MM.1S (cell line): ENCODE measurements at regions not wholly inside any gene's neighbourhood (a gene's known extent, or its start where the extent isn't known, plus 50 kb on each side); places are given as distances from the start of the nearest gene placed in this dataset.

ENCODE experiments used
- DNase-seq: peaks from one replicate; pipeline ENCODE4 v3.0.0-alpha.2; 2015
- H2AFZ ChIP-seq: fragments of 300-600 bp; sonication (generic); 2 replicates; pipeline ENCODE4 v1.6.0; 2016; ENCODE audit warnings: antibody characterized with exemption, low read length
- H3F3A ChIP-seq: fragments of 300-600 bp; sonication (generic); 2 replicates; pipeline ENCODE4 v1.6.1; 2016; ENCODE audit warnings: mild to moderate bottlenecking, antibody characterized with exemption, low read length, moderate library complexity, mixed read lengths; ENCODE audit not compliant: insufficient read depth
- H3K27ac ChIP-seq: fragments of 300-600 bp; sonication (generic); 2 replicates; pipeline ENCODE4 v1.5.1; 2016; ENCODE audit warnings: mild to moderate bottlenecking, low read length
- H3K27me3 ChIP-seq: fragments of 300-600 bp; sonication (generic); replicated peaks from 2 replicates; pipeline ENCODE4 v1.6.0; 2016; ENCODE audit warnings: low read length; ENCODE audit not compliant: insufficient read depth
- H3K36me3 ChIP-seq: fragments of 300-600 bp; sonication (generic); replicated peaks from 2 replicates; pipeline ENCODE4 v1.6.1; 2016; ENCODE audit warnings: mild to moderate bottlenecking, low read length, mixed read lengths; ENCODE audit not compliant: insufficient read depth
- H3K4me1 ChIP-seq: fragments of 300-600 bp; sonication (generic); 2 replicates; pipeline ENCODE4 v1.6.1; 2016; ENCODE audit warnings: low read length, mixed read lengths
- H3K4me2 ChIP-seq: fragments of 300-600 bp; sonication (generic); 2 replicates; pipeline ENCODE4 v1.6.0; 2016; ENCODE audit warnings: low read depth, low read length
- H3K4me3 ChIP-seq: fragments of 300-600 bp; sonication (generic); 2 replicates; pipeline ENCODE4 v1.5.1; 2016; ENCODE audit warnings: low read length, mixed read lengths
- H3K79me2 ChIP-seq: fragments of 300-600 bp; sonication (generic); 2 replicates; pipeline ENCODE4 v1.6.1; 2016; ENCODE audit warnings: mixed run types, low read length, mixed read lengths
- H3K9ac ChIP-seq: fragments of 300-600 bp; sonication (generic); 2 replicates; pipeline ENCODE4 v1.6.1; 2016; ENCODE audit warnings: low read length, mixed read lengths
- H3K9me2 ChIP-seq: fragments of 300-600 bp; sonication (generic); replicated peaks from 2 replicates; pipeline ENCODE4 v1.6.1; 2016; ENCODE audit warnings: mild to moderate bottlenecking, low read length, mixed read lengths; ENCODE audit not compliant: insufficient read depth
- H3K9me3 ChIP-seq: fragments of 300-600 bp; sonication (generic); replicated peaks from 2 replicates; pipeline ENCODE4 v1.6.1; 2016; ENCODE audit warnings: mild to moderate bottlenecking, low read length, mixed read lengths; ENCODE audit not compliant: insufficient read depth
- H4K20me1 ChIP-seq: fragments of 300-600 bp; sonication (generic); 2 replicates; pipeline ENCODE4 v1.6.1; 2016; ENCODE audit warnings: mild to moderate bottlenecking, low read length, moderate library complexity, mixed read lengths; ENCODE audit not compliant: insufficient read depth
- EZH2 ChIP-seq: fragments of 300-600 bp; sonication (generic); optimal IDR thresholded peaks from 2 replicates; pipeline ENCODE3; 2017; ENCODE audit warnings: low read depth, mild to moderate bottlenecking, antibody characterized with exemption, low read length, mixed read lengths
- EZH2phosphoT487 ChIP-seq: fragments of 300-600 bp; sonication (generic); IDR thresholded peaks from 2 replicates; pipeline ENCODE4 v1.6.1; 2018; ENCODE audit warnings: antibody characterized with exemption, low read length
- TF ChIP-seq, protein P1 (sequence below): fragments of 300-600 bp; sonication (generic); IDR thresholded peaks from 2 replicates; pipeline ENCODE4 v1.5.1; 2016; ENCODE audit warnings: antibody characterized with exemption, low read length, mixed read lengths

GRCh38 chr7:46290374-46291049, 369.4 kb upstream of the IGFBP3 start:
- Histone ChIP-seq H3K36me3 (no peaks in the 10 kb centered on the region), H3K9me3 (no peaks in the 10 kb centered on the region), H3K9ac (no peak overlapping the region), H2AFZ (no peak overlapping the region), H3K79me2 (no peaks in the 10 kb centered on the region), H3K27me3 (no peaks in the 10 kb centered on the region), H3K27ac (no peak overlapping the region), H3K4me3 (no peak overlapping the region), H3K9me2 (no peaks in the 10 kb centered on the region), H3K4me2 (no peak overlapping the region), H3K4me1 (no peaks in the 10 kb centered on the region), H4K20me1 (no peaks in the 10 kb centered on the region), H3F3A (no peaks in the 10 kb centered on the region)
- no peak for DNase-seq
- TF ChIP-seq EZH2, result no peak
- TF ChIP-seq, protein P1, sequence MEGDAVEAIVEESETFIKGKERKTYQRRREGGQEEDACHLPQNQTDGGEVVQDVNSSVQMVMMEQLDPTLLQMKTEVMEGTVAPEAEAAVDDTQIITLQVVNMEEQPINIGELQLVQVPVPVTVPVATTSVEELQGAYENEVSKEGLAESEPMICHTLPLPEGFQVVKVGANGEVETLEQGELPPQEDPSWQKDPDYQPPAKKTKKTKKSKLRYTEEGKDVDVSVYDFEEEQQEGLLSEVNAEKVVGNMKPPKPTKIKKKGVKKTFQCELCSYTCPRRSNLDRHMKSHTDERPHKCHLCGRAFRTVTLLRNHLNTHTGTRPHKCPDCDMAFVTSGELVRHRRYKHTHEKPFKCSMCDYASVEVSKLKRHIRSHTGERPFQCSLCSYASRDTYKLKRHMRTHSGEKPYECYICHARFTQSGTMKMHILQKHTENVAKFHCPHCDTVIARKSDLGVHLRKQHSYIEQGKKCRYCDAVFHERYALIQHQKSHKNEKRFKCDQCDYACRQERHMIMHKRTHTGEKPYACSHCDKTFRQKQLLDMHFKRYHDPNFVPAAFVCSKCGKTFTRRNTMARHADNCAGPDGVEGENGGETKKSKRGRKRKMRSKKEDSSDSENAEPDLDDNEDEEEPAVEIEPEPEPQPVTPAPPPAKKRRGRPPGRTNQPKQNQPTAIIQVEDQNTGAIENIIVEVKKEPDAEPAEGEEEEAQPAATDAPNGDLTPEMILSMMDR, result no peak
- no peak for TF ChIP-seq EZH2phosphoT487

DNA sequence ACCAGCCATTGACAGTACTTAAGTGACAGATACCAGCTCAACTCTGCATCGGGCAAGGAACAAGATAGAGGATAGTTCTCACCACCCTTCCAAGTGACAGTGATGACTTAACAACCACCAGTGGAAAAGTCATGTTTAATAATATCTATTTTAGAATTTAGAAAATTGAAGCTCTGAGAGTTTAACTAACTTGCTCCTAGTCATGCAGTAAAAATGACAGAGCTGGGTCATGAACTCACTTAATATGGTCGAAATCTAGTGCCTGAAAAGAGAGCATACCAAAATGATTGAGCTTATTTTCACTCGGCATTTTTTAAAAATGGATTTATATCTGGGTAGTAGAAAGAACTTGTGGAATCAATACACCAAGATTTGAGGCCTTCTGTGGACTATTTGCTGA, 367.8 kb upstream of the IGFBP3 start:
- H3K9ac ChIP-seq, result no peak overlapping the region
- H3K27me3 ChIP-seq, result no peaks in the 10 kb centered on the region
- H3K4me2 ChIP-seq, result no peak overlapping the region
- no peaks in the 10 kb centered on the region for H3K79me2 ChIP-seq
- H3F3A ChIP-seq, result no peaks in the 10 kb centered on the region
- DNase-seq, result no peak
- H3K4me1 ChIP-seq, result no peaks in the 10 kb centered on the region
- H4K20me1 ChIP-seq, result no peaks in the 10 kb centered on the region
- no peaks in the 10 kb centered on the region for H3K9me3 ChIP-seq
- no peak overlapping the region for H3K27ac ChIP-seq
- TF ChIP-seq EZH2phosphoT487 (no peak), EZH2 (no peak)
- TF ChIP-seq, protein P1, result no peak
- H3K4me3 ChIP-seq, result no peak overlapping the region
- H3K9me2 ChIP-seq, result no peaks in the 10 kb centered on the region
- H2AFZ ChIP-seq, result no peak overlapping the region
- no peaks in the 10 kb centered on the region for H3K36me3 ChIP-seq

DNA sequence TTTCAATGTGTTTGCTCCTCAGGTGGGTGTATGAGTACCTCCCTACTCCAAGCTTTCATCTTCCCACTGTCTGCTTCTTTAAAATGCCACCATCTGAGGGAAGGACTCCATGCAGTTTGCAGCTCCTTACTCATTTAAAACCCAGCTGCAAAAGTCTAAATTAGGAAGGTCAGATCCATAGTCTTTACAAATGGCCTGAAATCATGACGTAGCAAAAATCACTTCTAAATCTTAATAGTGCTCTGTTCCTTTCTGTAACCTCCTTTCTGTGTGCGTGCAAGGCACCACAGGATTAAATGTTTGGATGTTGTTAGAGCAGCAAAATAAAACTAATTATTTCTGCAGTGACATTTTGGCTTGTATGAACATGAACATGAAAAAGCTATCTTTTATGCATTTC, 366.9 kb upstream of the IGFBP3 start:
- no peaks in the 10 kb centered on the region for H3K27me3 ChIP-seq
- H4K20me1 ChIP-seq, result no peaks in the 10 kb centered on the region
- TF ChIP-seq EZH2phosphoT487, result no peak
- no peak for TF ChIP-seq EZH2
- TF ChIP-seq, protein P1, result no peak
- H3K27ac ChIP-seq, result no peak overlapping the region
- no peak overlapping the region for H3K4me3 ChIP-seq
- H3K9ac ChIP-seq, result no peak overlapping the region
- no peak overlapping the region for H2AFZ ChIP-seq
- no peaks in the 10 kb centered on the region for H3K9me2 ChIP-seq
- H3K79me2 ChIP-seq, result no peaks in the 10 kb centered on the region
- H3F3A ChIP-seq, result no peaks in the 10 kb centered on the region
- H3K36me3 ChIP-seq, result no peaks in the 10 kb centered on the region
- H3K4me1 ChIP-seq, result no peaks in the 10 kb centered on the region
- H3K9me3 ChIP-seq, result no peaks in the 10 kb centered on the region
- no peak overlapping the region for H3K4me2 ChIP-seq
- DNase-seq, result no peak
